ENCODE measurements at regions not wholly inside any gene's neighbourhood (a gene's known extent, or its start where the extent isn't known, plus 50 kb on each side); places are given as distances from the start of the nearest gene placed in this dataset.

DNA sequence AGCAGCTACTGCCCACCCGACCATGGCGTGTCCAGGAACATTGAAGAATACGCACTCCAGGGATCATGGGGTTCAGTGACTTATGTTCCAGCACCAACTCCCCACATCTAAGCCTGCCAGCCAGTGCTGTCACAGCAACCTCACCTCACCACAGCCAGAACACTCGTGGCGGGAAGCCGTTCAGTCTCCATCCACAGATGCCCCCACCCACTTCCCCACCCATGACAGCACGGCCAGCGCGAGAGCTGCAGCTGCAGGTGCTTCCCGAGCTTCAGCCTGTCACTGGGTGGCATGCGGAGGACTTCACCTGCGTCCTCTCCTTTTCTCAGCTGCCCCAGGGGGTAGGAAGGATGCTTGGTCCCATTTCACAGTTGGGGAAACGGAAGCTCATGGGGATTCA is 50.3 kb downstream of the RBFOX3 start:
- Histone ChIP-seq H3K27ac (no peak overlapping the region), H3K4me1 (ENCODE audit: control insufficient read depth in 1 of 2, low read depth in 2 of 2) (no peaks in the 10 kb centered on the region), H3K27me3 (replicated peaks; ENCODE audit: insufficient read depth) (no peaks in the 10 kb centered on the region), H3K4me3 (no peak overlapping the region), H3K36me3 (no peaks in the 10 kb centered on the region), H3K9me3 (no peaks in the 10 kb centered on the region)
- DNase-seq (ENCODE audit: low spot score) (no peak), ATAC-seq (ENCODE audit: insufficient number of reproducible peaks, low FRiP score, low read depth) (no peak)
- no peak for TF ChIP-seq CTCF (IDR thresholded peaks at IDR 0.05)

DNA sequence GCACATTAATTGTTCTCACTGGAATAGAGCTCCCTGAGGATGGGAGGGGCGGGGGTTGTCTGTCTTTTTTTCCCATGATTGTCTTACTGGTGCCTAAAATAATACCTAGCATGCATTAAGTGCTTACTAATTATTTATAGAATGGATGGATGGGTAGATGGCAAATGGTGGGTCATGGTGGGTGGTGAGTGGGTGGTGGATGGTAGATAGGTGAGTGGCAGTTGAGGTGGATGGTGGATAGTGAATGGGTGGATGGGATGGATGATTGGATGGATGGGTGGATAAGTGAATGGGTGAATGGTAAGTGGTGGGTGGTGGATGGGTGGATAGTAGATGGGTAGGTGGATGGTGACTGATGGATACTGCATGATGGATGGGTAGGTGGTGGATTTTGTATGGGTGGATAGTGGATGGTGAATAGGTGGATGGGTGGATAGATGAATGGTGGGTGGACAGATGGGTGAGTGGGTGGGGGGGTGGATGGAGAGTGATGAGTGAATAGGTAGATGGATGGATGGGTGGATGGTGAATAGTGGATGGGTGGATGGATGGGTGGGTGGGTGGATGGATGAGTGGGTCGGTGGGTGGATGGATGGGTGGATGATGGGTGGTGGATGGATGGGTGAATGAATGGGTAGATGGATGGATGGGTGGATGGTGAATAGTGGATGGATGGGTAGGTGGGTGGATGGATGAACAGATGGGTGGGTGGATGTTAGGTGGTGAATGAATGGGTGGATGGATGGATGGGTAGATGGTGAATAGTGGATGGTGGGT is 51.6 kb downstream of the RBFOX3 start:
- no peak for DNase-seq (ENCODE audit: low spot score)
- Histone ChIP-seq H3K27me3 (replicated peaks; ENCODE audit: insufficient read depth) (no peaks in the 10 kb centered on the region), H3K4me3 (no peak overlapping the region), H3K9me3 (no peaks in the 10 kb centered on the region), H3K4me1 (ENCODE audit: control insufficient read depth in 1 of 2, low read depth in 2 of 2) (no peaks in the 10 kb centered on the region), H3K27ac (no peak overlapping the region), H3K36me3 (no peaks in the 10 kb centered on the region)
- ATAC-seq (ENCODE audit: insufficient number of reproducible peaks, low FRiP score, low read depth): no peak
- TF ChIP-seq CTCF (IDR thresholded peaks at IDR 0.05): no peak

DNA sequence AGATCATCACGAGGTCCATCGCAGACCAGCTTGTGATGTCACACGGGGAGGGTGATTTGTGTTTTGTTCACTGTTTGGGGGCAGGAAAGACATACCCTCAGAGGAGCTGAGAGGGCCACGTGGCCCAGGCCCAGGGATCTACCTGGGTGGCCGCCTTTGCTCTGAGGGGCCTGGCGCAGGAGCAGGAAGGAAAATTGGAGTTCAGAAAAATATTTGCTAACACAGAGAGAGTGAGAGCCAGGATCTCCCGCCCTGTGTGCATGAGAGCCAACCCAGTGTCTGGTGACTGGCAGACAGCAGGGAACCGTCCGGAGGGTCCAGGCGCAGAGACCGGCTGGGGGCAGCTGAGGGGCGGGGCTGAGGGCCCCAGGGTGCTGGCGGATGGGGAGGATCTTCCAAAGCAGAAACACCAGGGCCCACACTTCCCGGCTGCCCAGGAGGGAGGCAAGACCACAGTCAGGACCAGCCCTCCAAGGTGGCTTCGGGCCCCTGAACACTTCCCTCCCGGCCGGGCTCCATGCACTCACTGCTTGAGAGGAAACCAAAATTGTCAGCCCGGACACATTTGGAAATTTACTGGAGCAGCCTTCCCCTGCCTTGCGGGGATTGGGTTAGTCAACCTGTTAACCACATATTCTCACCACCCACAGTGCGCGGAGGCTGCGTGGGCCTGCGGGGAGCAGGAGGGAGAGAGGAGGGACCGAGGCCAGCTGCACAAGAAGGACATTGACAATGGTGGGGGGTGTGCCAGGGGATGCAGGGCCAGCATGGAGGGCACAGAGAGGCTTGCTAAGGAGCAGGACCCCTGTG is 52.6 kb downstream of the RBFOX3 start:
- no peak for ATAC-seq (ENCODE audit: insufficient number of reproducible peaks, low FRiP score, low read depth)
- no peak for DNase-seq (ENCODE audit: low spot score)
- Histone ChIP-seq H3K36me3 (no peaks in the 10 kb centered on the region), H3K9me3 (peaks cover 1% of the 10 kb centered on the region), H3K27ac (no peak overlapping the region), H3K4me1 (ENCODE audit: control insufficient read depth in 1 of 2, low read depth in 2 of 2) (no peaks in the 10 kb centered on the region), H3K27me3 (replicated peaks; ENCODE audit: insufficient read depth) (no peaks in the 10 kb centered on the region), H3K4me3 (no peak overlapping the region)
- TF ChIP-seq CTCF (IDR thresholded peaks at IDR 0.05): no peak

DNA sequence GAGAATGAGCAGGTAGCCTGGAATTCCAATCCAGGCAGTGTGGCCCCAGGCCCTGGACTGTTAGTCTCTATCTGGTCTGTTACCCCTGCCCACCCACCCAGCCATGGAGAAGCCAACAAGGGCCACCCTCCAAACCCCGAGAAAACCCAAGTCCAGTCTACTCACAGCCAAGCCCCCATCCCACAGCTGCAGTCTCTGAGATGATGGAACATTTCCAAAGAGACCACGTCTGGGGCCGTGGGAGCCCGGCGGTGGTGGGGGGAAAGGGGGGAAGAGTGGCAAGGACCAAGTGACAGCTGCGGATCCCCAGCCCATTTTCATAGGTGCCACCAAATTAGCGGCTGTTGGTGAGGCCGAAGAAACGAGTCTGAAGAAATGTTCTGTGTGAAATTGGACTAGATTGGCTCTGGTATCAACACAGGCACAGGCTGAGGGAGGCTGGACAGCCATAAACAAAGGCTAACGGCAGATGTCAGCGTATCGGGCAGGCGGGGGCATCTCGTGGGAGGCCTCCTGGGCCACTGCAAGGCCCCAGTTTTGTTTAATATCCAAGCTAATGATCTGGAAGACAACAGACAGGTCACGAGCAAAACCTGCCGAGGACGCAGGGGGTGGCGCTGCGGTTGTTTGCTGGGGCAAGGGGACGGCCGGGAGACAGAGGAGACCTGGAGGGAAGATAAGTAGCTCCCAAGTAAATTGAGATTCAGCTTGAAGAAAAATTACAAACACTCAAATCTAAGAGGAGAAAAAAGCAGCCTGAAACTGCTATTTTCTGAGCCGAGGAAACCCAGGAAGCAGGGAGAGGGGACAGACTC is 53.4 kb downstream of the RBFOX3 start:
- H3K4me3 ChIP-seq: no peak overlapping the region
- H3K9me3 ChIP-seq: peaks cover 8% of the 10 kb centered on the region
- no peak overlapping the region for H3K27ac ChIP-seq
- no peak for DNase-seq (ENCODE audit: low spot score)
- no peaks in the 10 kb centered on the region for H3K36me3 ChIP-seq
- ATAC-seq (ENCODE audit: insufficient number of reproducible peaks, low FRiP score, low read depth): no peak
- no peaks in the 10 kb centered on the region for H3K27me3 ChIP-seq (replicated peaks; ENCODE audit: insufficient read depth)
- H3K4me1 ChIP-seq (ENCODE audit: control insufficient read depth in 1 of 2, low read depth in 2 of 2): no peaks in the 10 kb centered on the region
- no peak for TF ChIP-seq CTCF (IDR thresholded peaks at IDR 0.05)

DNA sequence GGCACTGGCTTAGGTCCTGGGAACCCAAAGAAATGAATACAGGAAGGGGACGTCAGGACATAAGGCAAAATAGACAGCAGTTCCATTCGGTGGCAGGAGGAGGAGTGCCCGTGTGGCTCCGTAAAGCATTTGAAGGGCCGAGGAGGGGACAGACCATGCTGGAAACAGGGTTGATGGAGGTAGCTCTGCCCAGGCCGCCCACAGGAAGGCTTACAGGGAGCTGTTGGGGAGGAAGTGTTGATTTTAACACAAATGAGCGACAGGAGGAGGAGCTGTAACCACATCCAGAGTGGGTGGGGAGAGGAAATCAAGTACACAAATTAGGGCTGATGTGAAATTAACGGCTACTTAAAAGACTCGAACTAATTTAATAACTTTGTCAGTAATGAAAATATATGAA is 54.6 kb downstream of the RBFOX3 start:
- no peak for DNase-seq (ENCODE audit: low spot score)
- Histone ChIP-seq H3K27ac (no peak overlapping the region), H3K4me3 (no peak overlapping the region), H3K36me3 (no peaks in the 10 kb centered on the region), H3K4me1 (ENCODE audit: control insufficient read depth in 1 of 2, low read depth in 2 of 2) (no peaks in the 10 kb centered on the region), H3K9me3 (peaks cover 8% of the 10 kb centered on the region), H3K27me3 (replicated peaks; ENCODE audit: insufficient read depth) (no peaks in the 10 kb centered on the region)
- TF ChIP-seq CTCF (IDR thresholded peaks at IDR 0.05): no peak
- no peak for ATAC-seq (ENCODE audit: insufficient number of reproducible peaks, low FRiP score, low read depth)

Data from thoracic aorta (tissue), 2 donors.